GM12892 (cell line): ENCODE measurements at regions not wholly inside any gene's neighbourhood (a gene's known extent, or its start where the extent isn't known, plus 50 kb on each side); places are given as distances from the start of the nearest gene placed in this dataset.

Experiments
- DNase-seq: peaks from one replicate; pipeline ENCODE4 v3.0.0; 2011; ENCODE audit not compliant: insufficient read length
- FAIRE-seq: peaks from 2 replicates; lab custom pipeline; 2011; peaks lifted over from hg19 to GRCh38; lab: Jason Lieb, UNC
- POLR2A ChIP-seq: IDR thresholded peaks from 2 replicates; pipeline ENCODE4 v1.6.1; 2011; ENCODE audit warnings: low read depth, low read length, control low read depth
- POLR2AphosphoS5 ChIP-seq: IDR thresholded peaks from 2 replicates; pipeline ENCODE4 v1.6.1; 2011; ENCODE audit warnings: low read depth, low read length, control low read depth
- TAF1 ChIP-seq: IDR thresholded peaks from 2 replicates; pipeline ENCODE4 v1.6.1; 2011; ENCODE audit warnings: low read depth, mild to moderate bottlenecking, control low read depth, low read length, borderline replicate concordance

- FAIRE-seq (no peak), DNase-seq (no peak)
- TF ChIP-seq TAF1 (no peak), POLR2AphosphoS5 (no peak), POLR2A (no peak)
Observed at GRCh38 chr2:6368281-6368680, 497.4 kb downstream of the CMPK2 start.

- FAIRE-seq (no peak), DNase-seq (no peak)
- TF ChIP-seq POLR2AphosphoS5, result no peak
- no peak for TF ChIP-seq POLR2A
Observed at GRCh38 chr2:6369266-6369665, 496.4 kb downstream of the CMPK2 start.

- TF ChIP-seq POLR2A (no peak), TAF1 (no peak), POLR2AphosphoS5 (no peak)
- FAIRE-seq (no peak), DNase-seq (no peak)
Observed at GRCh38 chr2:6370753-6371551, 494.8 kb downstream of the CMPK2 start.

GRCh38 chr2:6372317-6372901 is 493.3 kb downstream of the CMPK2 start:
- FAIRE-seq, result no peak
- TF ChIP-seq POLR2A (no peak), POLR2AphosphoS5 (no peak), TAF1 (no peak)
- DNase-seq, result no peak

- DNase-seq (no peak), FAIRE-seq (no peak)
Observed at GRCh38 chr2:6381326-6381725, 484.4 kb downstream of the CMPK2 start.

GRCh38 chr2:6384341-6384740 is 481.4 kb downstream of the CMPK2 start:
- TF ChIP-seq POLR2A (no peak), POLR2AphosphoS5 (no peak), TAF1 (no peak)
- no peak for DNase-seq
- FAIRE-seq, result no peak

More at GRCh38 chr2:6381326-6381725, 484.4 kb downstream of the CMPK2 start:
- no peak for TF ChIP-seq POLR2A

- DNase-seq, result no peak
- FAIRE-seq, result no peak
- TF ChIP-seq TAF1, result no peak
- no peak for TF ChIP-seq POLR2A
- no peak for TF ChIP-seq POLR2AphosphoS5
Observed at GRCh38 chr2:6392354-6392753, 473.4 kb downstream of the CMPK2 start.

GRCh38 chr2:6392966-6393365 is 472.7 kb downstream of the CMPK2 start:
- peak; percentile 6 for DNase-seq
- TF ChIP-seq TAF1, result no peak
- TF ChIP-seq POLR2A, result no peak
- no peak for TF ChIP-seq POLR2AphosphoS5
- FAIRE-seq, result no peak

- DNase-seq, result no peak
- TF ChIP-seq POLR2AphosphoS5, result no peak
- no peak for TF ChIP-seq POLR2A
- no peak for TF ChIP-seq TAF1
- FAIRE-seq, result peak; percentile 30
Observed at GRCh38 chr2:6393819-6394218, 471.9 kb downstream of the CMPK2 start.

- DNase-seq (no peak), FAIRE-seq (no peak)
- no peak for TF ChIP-seq POLR2A
- no peak for TF ChIP-seq TAF1
- no peak for TF ChIP-seq POLR2AphosphoS5
Observed at GRCh38 chr2:6394276-6394675, 471.4 kb downstream of the CMPK2 start.

GRCh38 chr2:6398421-6398820 is 467.3 kb downstream of the CMPK2 start:
- TF ChIP-seq POLR2A (no peak), TAF1 (no peak), POLR2AphosphoS5 (no peak)
- DNase-seq, result no peak
- FAIRE-seq, result no peak

GRCh38 chr2:6401301-6401700 is 464.4 kb downstream of the CMPK2 start:
- no peak for FAIRE-seq
- no peak for DNase-seq
- TF ChIP-seq POLR2A (no peak), TAF1 (no peak), POLR2AphosphoS5 (no peak)

GRCh38 chr2:6408057-6408456 is 457.6 kb downstream of the CMPK2 start:
- FAIRE-seq (no peak), DNase-seq (no peak)
- TF ChIP-seq POLR2A, result no peak
- TF ChIP-seq TAF1, result no peak
- no peak for TF ChIP-seq POLR2AphosphoS5
